SKM-1 treated with dmso at 0.1 percent for 144 hours (cell line): ENCODE measurements at regions not wholly inside any gene's neighbourhood (a gene's known extent, or its start where the extent isn't known, plus 50 kb on each side); places are given as distances from the start of the nearest gene placed in this dataset.

ENCODE experiments used
- DNase-seq: peaks from one replicate; lab custom pipeline; 2025; ENCODE audit not compliant: unreplicated experiment; lab: John Stamatoyannopoulos, UW

- no peak for DNase-seq
These were observed 125.6 kb upstream of the PRNP start for GRCh38 chr20:4560667-4561066.

DNA sequence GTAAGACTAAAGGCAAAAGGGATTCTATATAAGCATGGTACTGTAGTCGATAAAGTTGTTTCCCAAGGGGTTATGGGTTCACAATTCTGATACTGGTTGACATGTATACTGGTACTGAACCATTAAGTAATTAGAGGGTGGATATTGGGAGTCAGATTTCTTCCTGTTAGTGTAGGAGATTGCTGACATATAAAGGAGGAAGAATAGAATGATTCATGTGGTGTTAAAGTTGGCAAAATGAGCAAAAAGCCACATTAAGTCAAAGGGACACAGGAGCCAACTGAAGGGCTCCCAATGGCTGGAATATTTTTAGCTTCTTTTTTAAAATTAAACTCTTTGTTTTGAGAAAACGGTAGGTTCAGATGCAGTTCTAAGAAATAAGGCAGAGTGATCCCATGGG is 126.3 kb upstream of the PRNP start:
- DNase-seq, result no peak

DNA sequence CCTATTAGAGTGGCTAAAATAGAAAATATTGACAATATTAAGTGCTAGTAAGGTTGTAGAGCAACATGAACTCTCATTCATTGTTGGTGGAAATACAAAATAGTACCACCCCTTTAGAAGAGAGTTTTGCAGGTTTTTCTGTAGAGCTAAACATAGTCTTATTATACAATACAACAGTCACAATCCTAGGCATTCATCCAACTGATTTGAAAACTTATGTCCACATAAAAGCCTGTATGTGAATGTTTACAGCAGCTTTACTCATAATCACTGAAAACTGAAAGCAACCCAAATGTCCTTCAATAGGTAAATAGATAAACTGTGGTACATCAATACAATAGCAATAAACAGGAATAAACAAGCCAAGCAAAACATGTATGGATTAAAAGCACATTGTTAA is 127.2 kb upstream of the PRNP start:
- DNase-seq, result no peak

- no peak for DNase-seq
These were observed 129.5 kb upstream of the PRNP start for GRCh38 chr20:4556781-4557180.

GRCh38 chr20:4555188-4555890 is 130.9 kb upstream of the PRNP start:
- no peak for DNase-seq

- no peak for DNase-seq
These were observed 131.9 kb upstream of the PRNP start for GRCh38 chr20:4554346-4554745.

- no peak for DNase-seq
These were observed 134.1 kb upstream of the PRNP start for GRCh38 chr20:4552075-4552640.

DNA sequence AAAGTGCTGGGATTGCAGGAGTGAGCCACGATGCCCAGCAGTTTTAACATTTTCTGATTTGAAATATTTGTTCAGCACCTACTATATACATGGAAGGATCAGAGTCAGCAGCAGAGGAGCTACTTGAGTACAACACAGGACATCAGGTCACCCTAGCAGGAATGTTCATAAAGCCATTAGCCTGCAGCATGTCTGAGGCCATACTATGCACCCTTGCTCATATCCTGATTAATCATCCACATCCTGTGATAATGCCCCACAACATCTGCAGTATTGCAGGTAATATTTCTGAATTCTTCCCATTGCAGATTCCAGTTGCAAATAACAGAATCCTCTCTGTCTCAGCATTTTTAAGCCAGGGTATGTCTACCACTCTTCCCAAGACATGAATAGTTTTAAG is 135.5 kb upstream of the PRNP start:
- DNase-seq, result no peak

- DNase-seq, result no peak
These were observed 136.5 kb upstream of the PRNP start for GRCh38 chr20:4549711-4550259.

GRCh38 chr20:4548552-4548951 is 137.7 kb upstream of the PRNP start:
- DNase-seq, result no peak

GRCh38 chr20:4546786-4547185 is 139.5 kb upstream of the PRNP start:
- no peak for DNase-seq

GRCh38 chr20:4546342-4546741 is 139.9 kb upstream of the PRNP start:
- no peak for DNase-seq

DNA sequence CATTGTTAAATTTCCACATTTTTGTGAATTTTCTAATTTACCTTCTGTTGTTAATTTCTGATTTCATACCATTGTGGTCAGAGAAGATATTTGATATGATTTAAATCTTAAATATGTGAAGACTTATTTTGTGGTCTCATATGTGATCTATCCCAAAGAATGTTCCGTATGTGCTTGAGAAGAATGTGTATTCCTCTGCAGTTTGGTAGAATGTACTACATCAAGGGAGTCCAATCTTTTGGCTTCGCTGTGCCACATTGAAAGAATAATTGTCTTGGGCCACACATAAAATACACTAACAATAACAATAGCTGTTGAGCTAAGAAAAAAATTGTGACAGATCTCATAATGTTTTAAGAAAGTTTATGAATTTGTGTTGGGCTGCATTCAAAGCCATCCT is 140.7 kb upstream of the PRNP start:
- no peak for DNase-seq

GRCh38 chr20:4544765-4545164 is 141.5 kb upstream of the PRNP start:
- DNase-seq, result no peak

DNA sequence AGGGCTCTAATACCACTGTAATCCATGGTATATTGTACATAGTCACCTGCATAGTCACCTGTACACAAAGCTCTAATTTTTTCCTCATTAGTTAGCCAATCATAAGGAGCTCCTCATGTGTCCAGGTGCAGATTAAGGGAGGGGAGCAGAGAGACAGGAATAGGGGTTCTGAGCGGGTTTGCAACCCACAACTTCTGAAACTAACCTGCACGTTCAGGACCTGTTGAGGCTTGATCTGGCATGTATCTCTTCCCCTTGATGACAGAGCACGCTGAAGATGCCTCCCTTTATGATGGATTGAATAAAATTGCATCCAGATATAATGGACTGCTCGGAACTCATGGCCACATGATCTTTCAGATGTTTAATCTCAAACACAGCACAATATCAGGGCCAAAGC is 144.0 kb upstream of the PRNP start:
- DNase-seq, result no peak

DNA sequence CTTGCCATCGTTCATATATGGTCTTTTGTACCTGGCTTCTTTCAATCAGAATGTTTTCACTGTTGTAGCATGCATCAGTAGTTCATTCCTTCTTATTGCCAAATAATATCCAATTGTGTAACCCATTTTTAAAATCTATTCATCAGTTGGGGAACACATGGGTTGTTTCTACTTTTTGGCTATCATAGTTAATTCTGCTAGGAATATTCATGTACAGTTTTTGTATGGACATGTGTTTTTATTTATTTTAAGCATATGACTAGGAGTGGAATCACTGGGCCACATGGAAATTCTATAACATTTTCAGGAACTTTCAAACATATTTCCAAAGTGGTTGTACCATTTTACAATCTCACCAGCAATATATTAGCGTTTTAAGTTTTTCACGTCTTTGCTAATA is 151.9 kb upstream of the PRNP start:
- DNase-seq, result no peak

GRCh38 chr20:4533368-4534133 is 152.7 kb upstream of the PRNP start:
- DNase-seq, result no peak

GRCh38 chr20:4532772-4533171 is 153.5 kb upstream of the PRNP start:
- no peak for DNase-seq

GRCh38 chr20:4524792-4525191 is 161.5 kb upstream of the PRNP start:
- no peak for DNase-seq

DNA sequence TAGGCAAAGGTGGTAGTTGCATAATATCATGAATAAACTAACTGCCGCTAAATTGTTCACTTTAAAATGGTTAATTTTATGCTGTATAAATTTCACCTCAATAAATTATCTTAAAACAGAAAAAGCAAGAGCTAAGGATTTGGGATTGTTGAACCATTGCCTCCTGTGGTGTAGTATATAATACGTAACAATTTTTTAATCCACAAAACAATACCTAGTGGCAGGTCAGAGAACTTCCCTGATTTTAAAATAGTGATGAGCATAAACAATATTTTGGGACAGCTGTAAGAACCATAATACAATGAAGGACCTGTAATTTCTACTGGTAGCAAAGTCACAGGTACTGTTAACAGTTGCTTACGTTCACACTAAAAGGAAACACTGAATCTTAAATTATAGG is 161.9 kb upstream of the PRNP start:
- DNase-seq, result no peak

- no peak for DNase-seq
These were observed 163.9 kb upstream of the PRNP start for GRCh38 chr20:4522310-4522709.
